GM19463 (cell line): ENCODE measurements at regions not wholly inside any gene's neighbourhood (a gene's known extent, or its start where the extent isn't known, plus 50 kb on each side); places are given as distances from the start of the nearest gene placed in this dataset.

Experiments
- ATAC-seq: cut with Tn5 transposase; IDR thresholded peaks from one replicate; pipeline ENCODE4 v1.9.1; 2021; ENCODE audit warnings: mild to moderate bottlenecking, moderate library complexity; ENCODE audit not compliant: unreplicated experiment

- ATAC-seq: no peak
These were observed 156.0 kb downstream of the KATNAL1 start for GRCh38 chr13:30151388-30151787.

- no peak for ATAC-seq
These were observed 158.1 kb downstream of the KATNAL1 start for GRCh38 chr13:30149248-30149647.

- ATAC-seq: no peak
These were observed 158.6 kb downstream of the KATNAL1 start for GRCh38 chr13:30148786-30149185.

- ATAC-seq: no peak
These were observed 159.1 kb downstream of the KATNAL1 start for GRCh38 chr13:30148171-30148754.

GRCh38 chr13:30147421-30147820, 159.9 kb downstream of the KATNAL1 start:
- no peak for ATAC-seq

GRCh38 chr13:30147015-30147414, 160.3 kb downstream of the KATNAL1 start:
- ATAC-seq: no peak

GRCh38 chr13:30145709-30146367, 161.5 kb downstream of the KATNAL1 start:
- ATAC-seq: peak; percentile 62

GRCh38 chr13:30143666-30144400, 163.5 kb downstream of the KATNAL1 start:
- no peak for ATAC-seq

- no peak for ATAC-seq
These were observed 164.7 kb downstream of the KATNAL1 start for GRCh38 chr13:30142486-30143211.

- no peak for ATAC-seq
These were observed 165.4 kb downstream of the KATNAL1 start for GRCh38 chr13:30141775-30142485.

- ATAC-seq: no peak
These were observed 166.4 kb downstream of the KATNAL1 start for GRCh38 chr13:30140973-30141372.

GRCh38 chr13:30138511-30138910, 168.8 kb downstream of the KATNAL1 start:
- no peak for ATAC-seq

- no peak for ATAC-seq
These were observed 171.5 kb downstream of the KATNAL1 start for GRCh38 chr13:30135868-30136267.

- ATAC-seq: no peak
These were observed 172.0 kb downstream of the KATNAL1 start for GRCh38 chr13:30135351-30135750.

GRCh38 chr13:30134578-30134977, 172.8 kb downstream of the KATNAL1 start:
- no peak for ATAC-seq

- ATAC-seq: no peak
These were observed 173.4 kb downstream of the KATNAL1 start for GRCh38 chr13:30133996-30134395.

GRCh38 chr13:30133554-30133912, 173.8 kb downstream of the KATNAL1 start:
- ATAC-seq: no peak

GRCh38 chr13:30132623-30133553, 174.5 kb downstream of the KATNAL1 start:
- ATAC-seq: peak; percentile 97

GRCh38 chr13:30129411-30129810, 177.9 kb downstream of the KATNAL1 start:
- ATAC-seq: no peak

GRCh38 chr13:30128591-30128990, 178.8 kb downstream of the KATNAL1 start:
- ATAC-seq: peak; percentile 44
